ENCODE measurements at regions not wholly inside any gene's neighbourhood (a gene's known extent, or its start where the extent isn't known, plus 50 kb on each side); places are given as distances from the start of the nearest gene placed in this dataset.
"Not testable (repeated sequence)": the region's sequence is repeated elsewhere in the genome, so short reads cannot be mapped to it uniquely, and the experiment has no call there.

DNA sequence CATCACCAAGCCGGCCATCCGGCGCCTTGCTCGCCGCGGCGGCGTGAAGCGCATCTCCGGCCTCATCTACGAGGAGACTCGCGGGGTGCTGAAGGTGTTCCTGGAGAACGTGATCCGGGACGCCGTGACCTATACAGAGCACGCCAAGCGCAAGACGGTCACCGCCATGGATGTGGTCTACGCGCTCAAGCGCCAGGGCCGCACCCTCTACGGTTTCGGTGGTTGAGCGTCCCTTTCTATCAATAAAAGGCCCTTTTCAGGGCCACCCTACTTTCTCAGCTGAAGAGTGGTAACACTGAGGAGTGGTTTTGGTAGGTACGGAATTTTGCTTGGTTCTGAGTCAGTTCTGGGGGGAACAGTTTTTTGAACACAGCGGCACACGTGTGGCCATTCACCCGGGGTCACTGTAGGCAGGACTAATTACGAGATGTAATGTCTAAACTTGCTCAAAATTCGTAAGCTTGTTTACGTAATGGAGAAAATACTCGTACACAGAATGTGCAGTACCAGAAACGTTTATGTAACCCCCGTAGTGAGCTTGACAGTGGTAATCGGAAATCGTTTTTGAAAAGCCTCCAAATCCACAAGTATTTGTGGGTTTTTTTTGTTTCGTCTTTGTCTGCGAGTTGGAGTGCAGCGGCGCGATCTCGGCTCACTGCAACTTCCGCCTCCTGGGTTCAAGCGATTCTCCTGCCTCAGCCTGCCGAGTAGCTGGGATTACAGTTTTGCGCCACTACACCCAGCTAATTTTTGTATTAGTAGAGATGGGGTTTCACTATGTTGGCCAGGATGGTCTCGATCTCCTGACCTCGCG is 87.8 kb downstream of the OR2B2 start:
- Histone ChIP-seq H3K4me3 (replicated peaks in 1 of 3; ENCODE audit: insufficient read depth in 1 of 3, low read depth in 1 of 3, low read length in 3 of 3) (peak overlapping the region; percentile 44 to 97 (median 73)), H3K27ac (ENCODE audit: insufficient read depth, low read depth, low read length) (peak overlapping the region; percentile 91), H3K4me2 (ENCODE audit: insufficient read depth, low read length) (peak overlapping the region; percentile 97), H3K9ac (replicated peaks; ENCODE audit: extremely low read depth, insufficient read depth, low read length) (peak overlapping the region; percentile 98)
- not testable (repeated sequence) for H3K79me2 ChIP-seq (ENCODE audit: control insufficient read depth, insufficient read depth, low read length); H3K9me1 ChIP-seq (replicated peaks; ENCODE audit: control insufficient read depth, extremely low read depth, insufficient read depth, low read length); FAIRE-seq; H3K36me3 ChIP-seq (ENCODE audit: control insufficient read depth in 2 of 2, extremely low read depth in 1 of 2, insufficient read depth in 2 of 2, low read length in 2 of 2); H3K4me1 ChIP-seq (ENCODE audit: control insufficient read depth, extremely low read depth, insufficient read depth, low read length); H3K27me3 ChIP-seq (ENCODE audit: control insufficient read depth in 2 of 2, insufficient read depth in 2 of 2, low read length in 2 of 2); H3K9me3 ChIP-seq (replicated peaks; ENCODE audit: control insufficient read depth, insufficient read depth, low read length); H4K20me1 ChIP-seq (replicated peaks; ENCODE audit: control insufficient read depth, extremely low read depth, insufficient read depth, low read length); H2AFZ ChIP-seq (ENCODE audit: low read depth, low read length)
- DNase-seq (ENCODE audit: low read depth, low spot score): peak; percentile 65
- BruUV-seq (replicated peaks): TSS peak; percentile 96
- ChIA-PET POLR2A (interaction anchor here (0.6 to 3.0 kb wide), 12 partner anchors 10 to 1793 kb away, joined by 3 to 31 read pairs (median 6); a partner anchor contains a TSS), CTCF (interaction anchor here (0.9 to 8.8 kb wide), 7 partner anchors 13 to 71 kb away, joined by 3 to 117 read pairs (median 5); a partner anchor contains a TSS)
- intact Hi-C loops (cut with micrococcal nuclease): loop anchor here (1.0 to 2.0 kb wide), 3 partner anchors 13 to 49 kb away; a partner anchor contains a TSS
- dilution Hi-C loops (cut with MboI; ENCODE audit: extremely low pct_ligation_motif_present, low sequenced_read_pairs): loop anchor here (5.0 kb wide), 2 partner anchors 43 to 68 kb away; a partner anchor contains a TSS
- TF ChIP-seq POLR2AphosphoS5 (IDR thresholded peaks at IDR 0.05; ENCODE audit: insufficient read depth, low read depth, low read length): peak; percentile 73
- peak; percentile 87 for TF ChIP-seq POLR2A (IDR thresholded peaks at IDR 0.05; ENCODE audit: low read depth, low read length)

- FAIRE-seq (peak; percentile 94), DNase-seq (ENCODE audit: low read depth, low spot score) (peak; percentile 58)
- H3K27ac ChIP-seq (ENCODE audit: insufficient read depth, low read depth, low read length): peak overlapping the region; percentile 74
- H4K20me1 ChIP-seq (replicated peaks; ENCODE audit: control insufficient read depth, extremely low read depth, insufficient read depth, low read length); BruUV-seq (replicated peaks); H3K9me1 ChIP-seq (replicated peaks; ENCODE audit: control insufficient read depth, extremely low read depth, insufficient read depth, low read length); H3K9me3 ChIP-seq (replicated peaks; ENCODE audit: control insufficient read depth, insufficient read depth, low read length); H3K79me2 ChIP-seq (ENCODE audit: control insufficient read depth, insufficient read depth, low read length); H3K4me1 ChIP-seq (ENCODE audit: control insufficient read depth, extremely low read depth, insufficient read depth, low read length); H3K27me3 ChIP-seq (ENCODE audit: control insufficient read depth in 2 of 2, insufficient read depth in 2 of 2, low read length in 2 of 2); H3K36me3 ChIP-seq (ENCODE audit: control insufficient read depth in 2 of 2, extremely low read depth in 1 of 2, insufficient read depth in 2 of 2, low read length in 2 of 2): not testable (repeated sequence)
- peak overlapping the region; percentile 62 for H3K4me2 ChIP-seq (ENCODE audit: insufficient read depth, low read length)
- ChIA-PET CTCF (interaction anchor here (1.1 to 8.8 kb wide), 5 partner anchors 14 to 71 kb away, joined by 4 to 117 read pairs (median 8); a partner anchor contains a TSS), POLR2A (interaction anchor here (0.9 to 3.0 kb wide), 9 partner anchors 13 to 70 kb away, joined by 5 to 31 read pairs (median 10); a partner anchor contains a TSS)
- intact Hi-C loops (cut with micrococcal nuclease): loop anchor here (1.0 to 2.0 kb wide), 2 partner anchors 8 to 13 kb away; a partner anchor contains a TSS
- dilution Hi-C loops (cut with MboI; ENCODE audit: extremely low pct_ligation_motif_present, low sequenced_read_pairs): loop anchor here (5.0 kb wide), 2 partner anchors 44 to 69 kb away; a partner anchor contains a TSS
- H3K4me3 ChIP-seq (replicated peaks in 1 of 3; ENCODE audit: insufficient read depth in 1 of 3, low read depth in 1 of 3, low read length in 3 of 3): peak overlapping the region in 2 of 3 experiments; percentile 36 to 48
- peak overlapping the region; percentile 60 for H3K9ac ChIP-seq (replicated peaks; ENCODE audit: extremely low read depth, insufficient read depth, low read length)
- H2AFZ ChIP-seq (ENCODE audit: low read depth, low read length): peak overlapping the region; percentile 59
Measured at GRCh38 chr6:27823714-27824210, 88.4 kb downstream of the OR2B2 start.

Measured in endothelial cell of umbilical vein (primary cell).